Stimulated activated memory B cell treated with anti-CD40 and anti-IgM and Interleukin-4, amounts not matched to agents 10 μg/mL and 1 μg/mL and 100 μg/mL, for 72 hours (primary cell): ENCODE measurements at regions not wholly inside any gene's neighbourhood (a gene's known extent, or its start where the extent isn't known, plus 50 kb on each side); places are given as distances from the start of the nearest gene placed in this dataset.

Experiments
- ATAC-seq: fragments of 150-1000 bp; cut with Tn5 transposase; 2 replicates; pipeline ENCODE4 v1.10.0; 2021
- H3K27ac Mint-ChIP-seq: one replicate; pipeline ENCODE4 v1.8.0; 2022; ENCODE audit warnings: mild to moderate bottlenecking, mixed read lengths
- H3K27me3 Mint-ChIP-seq: one replicate; pipeline ENCODE4 v1.8.0; 2022; ENCODE audit warnings: mixed read lengths
- H3K36me3 Mint-ChIP-seq: one replicate; pipeline ENCODE4 v1.8.0; 2022; ENCODE audit warnings: mixed read lengths
- H3K4me1 Mint-ChIP-seq: one replicate; pipeline ENCODE4 v1.8.0; 2022; ENCODE audit warnings: mixed read lengths
- H3K4me3 Mint-ChIP-seq: one replicate; pipeline ENCODE4 v1.8.0; 2022; ENCODE audit warnings: mild to moderate bottlenecking, moderate library complexity, mixed read lengths
- H3K9me3 Mint-ChIP-seq: one replicate; pipeline ENCODE4 v1.8.0; 2022; ENCODE audit warnings: mixed read lengths

DNA sequence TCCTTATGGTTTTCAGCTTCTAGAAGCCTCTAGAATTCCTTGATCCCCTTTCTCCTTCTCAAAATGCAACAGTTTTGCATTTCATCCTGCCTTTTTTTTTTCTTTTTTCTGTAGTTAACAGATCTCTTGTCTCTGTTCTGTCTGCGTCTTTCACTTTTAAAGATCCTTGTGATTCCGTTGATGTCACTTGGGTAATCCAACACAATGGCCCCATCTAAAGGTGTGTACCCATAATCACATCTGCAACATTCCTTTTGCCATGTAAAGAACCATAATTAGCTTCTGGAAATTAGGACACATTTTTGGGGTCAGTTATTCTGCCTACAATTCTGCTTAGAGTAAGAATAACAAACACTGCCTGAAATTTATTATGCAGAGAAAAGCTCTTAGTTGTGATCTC lies 1180.9 kb upstream of the ADGRL3 start:
- H3K27me3 Mint-ChIP-seq, result no peaks in the 10 kb centered on the region
- H3K27ac Mint-ChIP-seq, result no peak overlapping the region
- no peak overlapping the region for H3K4me3 Mint-ChIP-seq
- H3K9me3 Mint-ChIP-seq, result no peaks in the 10 kb centered on the region
- H3K4me1 Mint-ChIP-seq, result no peaks in the 10 kb centered on the region
- ATAC-seq, result no peak
- no peaks in the 10 kb centered on the region for H3K36me3 Mint-ChIP-seq

DNA sequence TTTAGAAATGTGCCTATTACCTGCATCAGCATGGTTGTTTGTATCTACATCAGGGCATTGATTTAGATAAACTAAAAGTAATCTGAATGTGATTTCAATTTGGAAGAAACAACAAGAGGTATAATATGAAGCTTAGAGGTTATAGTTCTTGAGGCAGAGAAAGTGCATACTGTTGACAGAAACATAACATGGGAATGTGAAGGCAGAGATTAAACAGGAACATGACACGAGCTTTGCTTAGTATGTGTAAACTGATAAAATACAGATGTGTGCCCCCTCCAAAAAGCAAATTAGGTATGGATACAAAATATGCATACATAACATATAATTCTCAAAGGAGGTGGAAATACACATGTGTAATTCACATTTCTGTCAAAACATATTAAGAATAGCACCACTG lies 1180.2 kb upstream of the ADGRL3 start:
- Mint-ChIP-seq H3K27ac (no peak overlapping the region), H3K4me3 (no peak overlapping the region), H3K4me1 (no peaks in the 10 kb centered on the region), H3K27me3 (no peaks in the 10 kb centered on the region), H3K9me3 (no peaks in the 10 kb centered on the region), H3K36me3 (no peaks in the 10 kb centered on the region)
- ATAC-seq, result no peak

DNA sequence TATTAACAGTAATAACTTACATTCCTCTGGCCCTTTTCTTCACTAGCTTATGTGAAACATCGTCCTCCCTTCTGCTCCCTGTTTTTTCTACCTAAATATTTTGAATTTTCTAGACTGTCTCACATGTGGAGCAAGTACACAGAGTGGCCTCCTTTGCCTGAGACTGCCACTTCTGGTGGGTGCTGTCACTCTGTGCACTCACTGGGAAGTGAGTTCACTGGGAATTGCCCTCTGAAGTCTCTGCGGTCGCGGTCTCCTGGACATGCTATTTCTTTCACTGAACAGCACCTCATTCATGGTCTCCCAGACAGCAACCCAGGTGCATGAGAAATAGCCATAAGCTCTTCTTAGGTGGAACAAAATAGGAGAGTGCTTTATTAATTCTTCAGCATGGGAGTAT lies 1179.7 kb upstream of the ADGRL3 start:
- H3K27ac Mint-ChIP-seq, result no peak overlapping the region
- no peaks in the 10 kb centered on the region for H3K36me3 Mint-ChIP-seq
- no peaks in the 10 kb centered on the region for H3K27me3 Mint-ChIP-seq
- H3K9me3 Mint-ChIP-seq, result no peaks in the 10 kb centered on the region
- H3K4me1 Mint-ChIP-seq, result no peaks in the 10 kb centered on the region
- ATAC-seq, result no peak
- no peak overlapping the region for H3K4me3 Mint-ChIP-seq

DNA sequence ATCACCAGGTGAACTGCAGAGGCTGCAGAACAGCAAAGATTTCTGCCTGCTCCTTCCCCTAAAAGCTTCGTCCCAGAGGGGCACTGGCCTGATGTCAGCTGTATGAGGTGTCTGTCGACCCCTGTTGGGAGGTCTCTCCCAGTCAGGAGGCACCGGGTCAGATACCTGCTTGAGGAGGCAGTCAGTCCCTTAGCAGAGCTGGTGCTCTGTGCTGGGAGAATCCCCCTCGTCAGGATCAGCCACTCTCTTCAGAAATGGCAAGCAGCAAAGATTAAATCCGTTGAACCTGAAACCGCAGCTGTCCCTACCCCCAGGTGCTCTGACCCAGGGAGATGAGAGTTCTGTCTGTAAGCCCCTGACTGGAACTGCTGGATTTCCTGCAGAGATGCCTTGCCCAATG lies 1166.3 kb upstream of the ADGRL3 start:
- ATAC-seq, result no peak
- Mint-ChIP-seq H3K4me3 (no peak overlapping the region), H3K36me3 (no peaks in the 10 kb centered on the region), H3K27me3 (no peaks in the 10 kb centered on the region), H3K27ac (no peak overlapping the region), H3K4me1 (no peaks in the 10 kb centered on the region), H3K9me3 (no peaks in the 10 kb centered on the region)

DNA sequence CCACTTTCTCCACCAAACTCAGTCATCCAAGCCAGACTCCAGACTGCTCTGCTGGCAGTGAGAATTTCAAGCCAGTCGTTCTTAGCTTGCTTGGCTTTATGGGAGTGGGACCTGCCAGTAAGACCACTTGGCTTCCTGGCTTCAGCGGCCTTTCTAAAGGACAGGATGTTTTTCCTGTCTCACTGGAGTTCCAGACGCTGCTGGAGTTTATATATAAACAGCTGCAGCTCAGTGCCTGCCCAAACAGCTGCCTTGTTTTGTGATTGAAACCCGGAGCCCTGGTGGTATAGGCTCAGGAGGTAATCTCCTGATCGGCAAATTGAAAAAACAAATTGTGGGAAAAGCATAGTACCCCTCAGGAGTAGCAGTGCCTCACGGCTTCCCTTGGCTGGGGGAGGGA lies 1165.8 kb upstream of the ADGRL3 start:
- no peak overlapping the region for H3K27ac Mint-ChIP-seq
- H3K4me1 Mint-ChIP-seq, result no peaks in the 10 kb centered on the region
- ATAC-seq, result no peak

DNA sequence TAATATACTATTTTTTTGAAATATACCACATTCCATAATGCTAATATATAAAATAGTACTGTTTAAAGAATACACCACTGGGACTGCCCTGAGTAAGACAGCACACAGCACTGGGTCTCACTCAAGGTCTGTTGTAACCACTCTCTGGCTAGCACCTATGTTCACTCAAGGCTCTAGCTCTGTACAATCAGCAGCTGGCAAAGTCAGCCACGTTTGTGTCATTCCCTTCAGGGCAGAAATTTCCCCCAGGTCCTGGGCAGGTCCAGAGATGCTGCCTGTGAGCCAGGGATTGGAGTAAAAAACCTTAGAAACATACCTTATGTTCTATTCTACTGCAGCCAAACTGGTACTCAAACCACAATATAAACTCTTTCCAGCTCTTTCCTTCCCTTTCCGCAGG lies 1160.2 kb upstream of the ADGRL3 start:
- ATAC-seq, result no peak
- Mint-ChIP-seq H3K4me1 (no peaks in the 10 kb centered on the region), H3K4me3 (no peak overlapping the region), H3K27ac (no peak overlapping the region), H3K9me3 (peaks cover 6% of the 10 kb centered on the region), H3K27me3 (no peaks in the 10 kb centered on the region), H3K36me3 (no peaks in the 10 kb centered on the region)

More for the DNA sequence above, 1165.8 kb upstream of the ADGRL3 start:
- no peaks in the 10 kb centered on the region for H3K36me3 Mint-ChIP-seq
- H3K9me3 Mint-ChIP-seq, result peaks cover 2% of the 10 kb centered on the region
- H3K27me3 Mint-ChIP-seq, result no peaks in the 10 kb centered on the region
- H3K4me3 Mint-ChIP-seq, result no peak overlapping the region

DNA sequence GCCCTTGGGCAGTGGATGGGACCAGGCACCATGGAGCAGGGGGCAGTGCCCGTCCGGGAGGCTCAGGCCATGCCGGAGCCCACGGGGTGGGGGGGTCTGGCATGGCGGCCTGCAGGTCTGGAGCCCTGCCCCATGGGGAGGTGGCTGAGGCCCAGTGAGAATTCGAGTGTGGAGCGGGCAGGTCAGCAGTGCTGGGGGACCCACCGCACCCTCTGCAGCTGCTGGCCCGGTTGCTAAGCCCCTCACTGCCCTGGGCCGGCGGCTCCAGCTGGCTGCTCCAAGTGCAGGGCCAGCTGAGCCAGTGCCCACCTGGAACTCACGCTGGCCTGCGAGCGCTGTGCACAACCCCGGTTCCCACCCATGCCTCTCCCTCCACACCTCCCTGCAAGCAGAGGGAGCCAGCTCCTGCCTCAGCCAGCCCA lies 1157.9 kb upstream of the ADGRL3 start:
- Mint-ChIP-seq H3K27me3 (no peaks in the 10 kb centered on the region), H3K36me3 (no peaks in the 10 kb centered on the region), H3K4me1 (no peaks in the 10 kb centered on the region), H3K9me3 (peaks cover 6% of the 10 kb centered on the region), H3K27ac (no peak overlapping the region), H3K4me3 (no peak overlapping the region)
- peak; percentile 39 for ATAC-seq

DNA sequence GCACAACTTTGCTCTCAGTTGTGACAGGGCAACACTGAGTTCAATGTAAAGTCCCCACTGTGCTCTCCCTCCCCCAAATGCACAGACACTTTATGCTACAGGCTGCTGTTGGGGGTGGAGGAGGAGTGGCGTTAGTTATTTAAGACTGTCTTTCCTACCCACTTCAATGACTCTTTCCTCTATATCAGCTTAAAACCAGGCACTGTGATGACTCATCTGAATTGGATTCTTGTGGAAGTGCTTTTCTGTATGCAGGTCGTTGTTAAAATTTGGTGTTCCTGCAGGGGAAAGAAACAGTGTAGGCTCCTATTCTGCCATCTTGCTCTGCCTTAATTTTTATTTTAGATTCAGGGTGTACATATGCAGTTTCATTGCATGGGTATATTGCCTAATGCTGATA lies 1157.2 kb upstream of the ADGRL3 start:
- Mint-ChIP-seq H3K9me3 (peaks cover 6% of the 10 kb centered on the region), H3K27me3 (no peaks in the 10 kb centered on the region), H3K4me1 (no peaks in the 10 kb centered on the region), H3K27ac (no peak overlapping the region), H3K4me3 (no peak overlapping the region), H3K36me3 (no peaks in the 10 kb centered on the region)
- no peak for ATAC-seq

DNA sequence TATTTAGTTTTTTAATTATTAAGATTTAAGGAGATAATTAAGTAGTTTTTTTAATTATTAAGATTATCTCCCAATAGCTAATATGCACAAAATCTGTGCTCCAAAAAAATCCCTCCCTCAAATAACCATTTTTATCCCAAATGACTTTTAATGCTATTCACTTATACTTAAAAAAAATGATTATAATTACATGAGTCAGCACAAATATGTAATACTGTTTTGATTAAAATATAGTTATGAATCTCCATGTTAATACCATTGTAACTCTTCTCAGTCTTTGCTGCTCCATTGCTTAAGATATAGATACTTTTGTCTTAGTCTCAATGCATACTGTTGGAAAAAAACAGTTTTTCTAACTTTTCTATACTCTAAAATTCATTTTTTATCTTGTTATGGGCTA lies 1121.1 kb upstream of the ADGRL3 start:
- Mint-ChIP-seq H3K4me3 (no peak overlapping the region), H3K36me3 (no peaks in the 10 kb centered on the region), H3K4me1 (no peaks in the 10 kb centered on the region), H3K27ac (no peak overlapping the region), H3K27me3 (no peaks in the 10 kb centered on the region), H3K9me3 (peaks cover 6% of the 10 kb centered on the region)
- ATAC-seq, result no peak

DNA sequence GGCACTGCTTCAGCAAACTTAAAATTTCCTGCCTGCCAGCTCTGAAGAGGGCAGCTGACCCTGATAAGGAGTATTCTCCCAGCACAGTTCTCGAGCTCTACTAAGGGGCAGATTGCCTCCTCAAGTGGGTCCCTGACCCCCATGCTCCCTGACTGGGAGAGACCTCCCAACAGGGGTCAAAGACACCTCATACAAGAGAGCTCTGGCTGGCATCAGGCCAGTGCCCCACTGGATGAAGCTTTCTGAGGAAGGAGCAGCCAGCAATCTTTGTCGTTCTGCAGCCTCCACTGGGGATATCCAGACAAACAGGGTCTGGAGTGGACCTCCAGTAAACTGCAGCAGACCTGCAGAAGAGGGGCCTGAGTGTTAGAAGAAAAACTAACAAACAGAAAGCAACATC lies 1118.3 kb upstream of the ADGRL3 start:
- Mint-ChIP-seq H3K9me3 (peaks cover 13% of the 10 kb centered on the region), H3K27me3 (no peaks in the 10 kb centered on the region), H3K4me1 (no peaks in the 10 kb centered on the region), H3K36me3 (no peaks in the 10 kb centered on the region), H3K27ac (no peak overlapping the region), H3K4me3 (no peak overlapping the region)
- no peak for ATAC-seq

DNA sequence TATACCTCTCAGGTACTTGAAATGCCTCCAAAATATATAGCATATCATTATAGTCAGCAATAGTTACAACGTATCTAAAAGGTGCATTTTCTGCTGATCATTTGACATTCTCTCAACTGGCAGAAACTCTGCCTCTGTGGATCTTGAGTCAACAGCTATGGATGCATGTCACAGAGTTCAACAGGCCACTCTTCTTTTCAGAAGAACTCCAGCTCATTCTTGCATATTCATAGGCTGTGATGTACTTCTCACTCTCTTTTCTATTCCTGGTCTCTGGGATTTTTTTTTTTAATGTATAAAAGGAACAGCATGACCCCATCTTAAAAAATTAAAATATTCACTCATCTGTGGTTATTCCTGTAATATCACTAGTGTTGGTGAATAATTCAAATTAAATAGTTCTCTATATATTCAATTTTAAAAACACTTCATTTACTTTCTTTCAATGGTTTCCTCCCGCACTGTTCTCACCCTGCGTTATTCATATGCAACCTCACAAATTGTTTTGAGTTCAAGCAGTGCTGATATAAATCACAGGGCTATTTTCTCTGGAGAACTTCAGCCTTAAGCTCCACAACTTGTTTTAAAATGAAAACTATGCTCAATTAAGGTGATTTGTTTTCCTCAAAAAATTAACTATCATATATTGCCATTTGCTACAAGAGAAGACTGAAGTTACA lies 1111.2 kb upstream of the ADGRL3 start:
- Mint-ChIP-seq H3K4me1 (no peaks in the 10 kb centered on the region), H3K27me3 (no peaks in the 10 kb centered on the region), H3K36me3 (no peaks in the 10 kb centered on the region), H3K9me3 (peaks cover 9% of the 10 kb centered on the region), H3K27ac (no peak overlapping the region), H3K4me3 (no peak overlapping the region)
- no peak for ATAC-seq

DNA sequence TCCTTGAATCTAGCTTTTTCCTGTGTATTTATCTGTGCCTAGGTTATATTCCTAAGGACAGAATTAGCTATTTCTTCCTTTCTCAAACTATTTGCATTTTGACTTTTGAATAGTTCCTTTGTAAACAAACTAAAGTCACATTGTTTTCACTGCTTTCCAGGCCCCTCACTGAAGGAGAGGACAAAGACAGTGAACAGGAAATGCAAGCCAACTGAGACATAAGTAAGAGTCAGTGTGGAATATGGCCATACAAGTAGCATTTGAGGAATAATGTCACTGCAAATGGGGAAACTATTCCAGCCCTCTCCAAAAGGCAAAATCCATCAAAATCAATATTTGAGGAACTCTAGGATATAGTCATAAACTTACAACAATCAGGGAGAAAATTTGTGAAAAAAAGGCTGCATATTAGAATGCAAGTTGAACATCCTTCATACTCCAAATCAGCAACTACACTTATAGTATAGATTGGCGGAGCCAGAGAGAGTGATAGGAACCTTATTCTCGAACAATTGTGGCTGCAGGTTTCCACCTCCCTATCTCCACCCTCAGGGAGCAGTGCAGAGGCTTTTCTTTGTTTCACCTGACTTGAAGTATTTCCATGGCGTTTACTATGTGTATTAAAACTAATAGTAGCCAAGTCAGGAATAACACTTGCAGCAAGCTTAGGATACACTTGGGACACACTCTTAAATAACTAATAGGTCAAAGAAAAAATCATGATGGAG lies 1110.4 kb upstream of the ADGRL3 start:
- Mint-ChIP-seq H3K9me3 (peaks cover 9% of the 10 kb centered on the region), H3K4me1 (no peaks in the 10 kb centered on the region), H3K27ac (no peak overlapping the region), H3K4me3 (no peak overlapping the region), H3K27me3 (no peaks in the 10 kb centered on the region), H3K36me3 (no peaks in the 10 kb centered on the region)
- ATAC-seq, result no peak

DNA sequence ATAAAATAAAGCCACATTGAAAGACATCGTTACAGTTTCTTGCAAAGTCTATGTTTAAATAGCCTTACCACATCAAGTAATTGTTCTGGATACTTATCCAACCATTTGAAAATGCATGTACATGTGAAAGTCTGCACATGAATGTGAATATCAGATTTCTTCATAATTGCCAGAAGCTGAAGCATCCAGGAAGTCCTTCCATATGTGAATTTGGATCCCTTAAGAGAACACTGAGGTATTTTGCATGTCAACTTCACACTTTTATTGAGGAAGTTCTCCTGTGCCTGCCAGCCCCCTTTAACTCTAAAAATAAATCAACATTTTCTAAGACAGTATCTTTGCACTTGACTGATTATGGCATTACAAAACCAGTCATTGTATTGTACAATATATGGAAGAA lies 1103.5 kb upstream of the ADGRL3 start:
- Mint-ChIP-seq H3K4me3 (no peak overlapping the region), H3K36me3 (no peaks in the 10 kb centered on the region), H3K9me3 (peaks cover 5% of the 10 kb centered on the region), H3K4me1 (no peaks in the 10 kb centered on the region), H3K27me3 (no peaks in the 10 kb centered on the region), H3K27ac (no peak overlapping the region)
- no peak for ATAC-seq

DNA sequence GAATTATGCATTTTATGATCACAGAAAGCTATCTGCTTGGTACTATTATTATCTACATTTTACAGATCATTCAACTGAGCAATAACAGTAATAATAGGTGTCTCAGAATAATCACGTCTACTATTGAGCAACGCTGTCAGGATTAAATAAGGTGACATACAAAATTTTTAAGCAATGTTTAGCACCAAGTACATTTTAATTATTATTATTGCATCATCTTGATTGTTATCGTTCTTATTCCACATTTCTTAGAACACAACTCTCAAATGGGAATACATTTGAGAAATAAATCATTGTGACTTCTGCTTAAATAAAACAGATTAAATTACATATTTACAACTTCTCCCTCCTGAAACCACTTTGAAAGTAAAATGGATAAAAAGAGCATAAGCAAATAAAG lies 1083.5 kb upstream of the ADGRL3 start:
- Mint-ChIP-seq H3K36me3 (no peaks in the 10 kb centered on the region), H3K4me1 (no peaks in the 10 kb centered on the region), H3K4me3 (no peak overlapping the region), H3K27me3 (no peaks in the 10 kb centered on the region), H3K27ac (no peak overlapping the region), H3K9me3 (no peaks in the 10 kb centered on the region)
- ATAC-seq, result no peak

DNA sequence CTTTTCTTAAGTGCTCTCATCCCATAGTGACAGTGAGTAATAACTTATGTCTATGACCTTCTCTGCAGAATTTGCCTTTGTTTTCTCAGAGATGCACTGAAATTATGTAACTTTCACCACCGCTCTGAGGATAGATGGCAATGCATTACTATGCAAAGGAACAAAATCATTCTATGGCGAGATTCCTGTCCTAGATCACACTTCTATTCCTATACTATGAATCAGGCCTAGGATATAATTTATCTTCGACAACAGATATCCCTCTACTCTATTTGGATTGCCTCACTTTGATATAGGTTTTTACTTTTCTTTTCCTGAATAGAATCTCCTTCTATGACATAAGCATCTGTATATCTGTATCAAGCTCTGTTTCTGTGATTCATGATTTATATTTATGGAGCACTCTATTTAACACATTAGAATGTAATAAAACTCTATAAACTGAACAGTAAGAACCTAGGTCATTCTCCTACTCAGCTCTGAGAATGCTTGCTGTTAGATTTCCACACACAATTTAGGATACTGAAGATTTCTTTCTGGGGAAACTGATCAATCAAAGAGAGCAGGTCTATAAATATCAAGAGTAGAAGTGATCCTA lies 1082.3 kb upstream of the ADGRL3 start:
- H3K27ac Mint-ChIP-seq, result no peak overlapping the region
- ATAC-seq, result no peak
- H3K4me3 Mint-ChIP-seq, result no peak overlapping the region
- no peaks in the 10 kb centered on the region for H3K4me1 Mint-ChIP-seq
- no peaks in the 10 kb centered on the region for H3K9me3 Mint-ChIP-seq
- no peaks in the 10 kb centered on the region for H3K27me3 Mint-ChIP-seq
- no peaks in the 10 kb centered on the region for H3K36me3 Mint-ChIP-seq

DNA sequence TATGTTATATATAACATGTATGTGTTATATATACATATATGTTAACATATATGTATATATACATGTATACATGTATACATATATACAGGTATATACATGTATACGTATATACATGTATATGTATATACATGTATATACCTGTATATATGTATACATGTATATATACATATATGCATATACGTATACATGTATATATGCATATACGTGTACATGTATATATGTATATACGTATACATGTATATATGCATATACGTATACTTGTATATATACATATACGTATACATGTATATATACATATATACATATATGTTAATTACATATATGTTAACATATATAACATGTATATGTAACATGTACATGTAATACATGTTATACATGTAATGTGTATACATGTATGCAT lies 1077.3 kb upstream of the ADGRL3 start:
- Mint-ChIP-seq H3K4me3 (no peak overlapping the region), H3K4me1 (no peaks in the 10 kb centered on the region), H3K27ac (no peak overlapping the region), H3K9me3 (no peaks in the 10 kb centered on the region), H3K36me3 (no peaks in the 10 kb centered on the region), H3K27me3 (no peaks in the 10 kb centered on the region)
- no peak for ATAC-seq
